B cell (primary cell): ENCODE measurements at regions not wholly inside any gene's neighbourhood (a gene's known extent, or its start where the extent isn't known, plus 50 kb on each side); places are given as distances from the start of the nearest gene placed in this dataset.

ENCODE experiments used
- ATAC-seq: fragments of 200-7000 bp; cut with Tn5 transposase; one replicate; pipeline ENCODE4 v1.10.0; 2021; ENCODE audit warnings: low read depth, mild to moderate bottlenecking, moderate number of reproducible peaks, moderate library complexity
- CTCF ChIA-PET: fragments of 350-600 bp; sonication (Branson Sonifier 250); formaldehyde crosslinking; loops from one replicate; lab custom pipeline; 2021; ENCODE audit warnings: antibody characterized with exemption, inconsistent platforms; lab: Charles Lee
- POLR2A ChIA-PET: fragments of 350-600 bp; sonication (Branson Sonifier 250); formaldehyde crosslinking; loops from one replicate; lab custom pipeline; 2021; ENCODE audit warnings: antibody characterized with exemption; lab: Charles Lee
- DNase-seq: peaks from one replicate; pipeline ENCODE4 v3.0.0; 2013
- H2AFZ ChIP-seq: 2 replicates; pipeline ENCODE4 v1.6.1; 2012; ENCODE audit warnings: mild to moderate bottlenecking, low read depth, low read length; ENCODE audit not compliant: insufficient read depth, poor library complexity, severe bottlenecking
- H3K27ac ChIP-seq, 2 donors: 1 replicate in 1 of 2; 2 replicates in 1 of 2; pipeline ENCODE4 v1.5.1; 2012 to 2013; ENCODE audit warnings: low read length in 2 of 2, mild to moderate bottlenecking in 2 of 2, moderate library complexity in 1 of 2
- H3K27me3 ChIP-seq, 4 experiments: fragments of 200-600 bp in 1 of 4; sonication (generic) in 1 of 4; replicated peaks in 1 of 4; 1 replicate in 2 of 4; 2 replicates in 2 of 4; pipeline versions ENCODE4 v1.6.1 to v1.7.0; 2013 to 2016; ENCODE audit warnings: low read length in 3 of 4, mild to moderate bottlenecking in 2 of 4, mixed read lengths in 1 of 4, moderate library complexity in 1 of 4; ENCODE audit not compliant: insufficient read depth in 4 of 4, control insufficient read depth in 3 of 4; ENCODE audit errors: control extremely low read depth in 1 of 4
- H3K36me3 ChIP-seq, 2 experiments: replicated peaks in 1 of 2; 1 replicate in 1 of 2; 2 replicates in 1 of 2; pipeline versions ENCODE4 v1.6.1 to v1.7.1; 2013; ENCODE audit warnings: low read length in 1 of 2; ENCODE audit not compliant: insufficient read depth in 2 of 2, control insufficient read depth in 1 of 2; ENCODE audit errors: control extremely low read depth in 1 of 2, extremely low read depth in 1 of 2
- H3K4me1 ChIP-seq, 2 donors: fragments of 200-600 bp in 1 of 2; sonication (generic) in 1 of 2; 1 replicate in 1 of 2; 2 replicates in 1 of 2; pipeline versions ENCODE4 v1.5.1 to v1.6.1; 2013 to 2017; ENCODE audit warnings: low read length in 2 of 2; ENCODE audit not compliant: control insufficient read depth in 2 of 2, insufficient read depth in 2 of 2
- H3K4me2 ChIP-seq: replicated peaks from 2 replicates; pipeline ENCODE3; 2012; ENCODE audit warnings: mild to moderate bottlenecking, low read depth, low read length; ENCODE audit not compliant: poor library complexity, severe bottlenecking
- H3K4me3 ChIP-seq, 5 experiments: fragments of 200-600 bp in 1 of 5; sonication (generic) in 1 of 5; 1 replicate in 3 of 5; 2 replicates in 2 of 5; pipeline versions ENCODE4 v1.5.1 to v1.7.0; 2011 to 2016; ENCODE audit warnings: low read length in 4 of 5, mild to moderate bottlenecking in 4 of 5, low read depth in 2 of 5, control low read depth in 1 of 5, moderate library complexity in 1 of 5; ENCODE audit not compliant: insufficient read depth in 1 of 5; ENCODE audit errors: control extremely low read depth in 1 of 5, extremely low read depth in 1 of 5
- H3K79me2 ChIP-seq: fragments of 200-600 bp; sonication (generic); one replicate; pipeline ENCODE4 v1.6.0; 2016; ENCODE audit warnings: low read length; ENCODE audit not compliant: control insufficient read depth, insufficient read depth
- H3K9ac ChIP-seq: fragments of 200-600 bp; sonication (generic); 2 replicates; pipeline ENCODE4 v1.6.1; 2017; ENCODE audit warnings: mild to moderate bottlenecking, low read length, moderate library complexity
- H3K9me3 ChIP-seq, 3 donors: one replicate each; pipeline versions ENCODE4 v1.6.1 to v1.7.1; 2013; ENCODE audit warnings: low read length in 2 of 3; ENCODE audit not compliant: control insufficient read depth in 2 of 3, insufficient read depth in 1 of 3; ENCODE audit errors: control extremely low read depth in 1 of 3
- H4K20me1 ChIP-seq: 2 replicates; pipeline ENCODE4 v1.6.0; 2012; ENCODE audit warnings: mild to moderate bottlenecking, low read length; ENCODE audit not compliant: insufficient read depth, control insufficient read depth, poor library complexity, severe bottlenecking
- H3K27ac Mint-ChIP-seq: one replicate; pipeline ENCODE4 v1.8.0; 2021; ENCODE audit warnings: mixed read lengths
- H3K27me3 Mint-ChIP-seq: one replicate; pipeline ENCODE4 v1.8.0; 2021; ENCODE audit warnings: mixed read lengths
- H3K4me1 Mint-ChIP-seq: one replicate; pipeline ENCODE4 v1.8.0; 2021; ENCODE audit warnings: mixed read lengths
- H3K4me3 Mint-ChIP-seq: one replicate; pipeline ENCODE4 v1.8.0; 2021; ENCODE audit warnings: mixed read lengths
- H3K9me3 Mint-ChIP-seq: one replicate; pipeline ENCODE4 v1.8.0; 2022; ENCODE audit warnings: mixed read lengths; ENCODE audit not compliant: insufficient read depth
- EZH2 ChIP-seq: IDR thresholded peaks from 2 replicates; pipeline ENCODE4 v1.6.1; 2012; ENCODE audit warnings: borderline replicate concordance, low read depth, mild to moderate bottlenecking, moderate library complexity, low read length; ENCODE audit not compliant: insufficient read depth, poor library complexity, severe bottlenecking
- WGBS: methylation state at CpG from one replicate; pipeline ENCODE4 v1.1.5; 2013; ENCODE audit warnings: missing lambda C conversion rate; ENCODE audit not compliant: insufficient coverage; 5-methylcytosine and 5-hydroxymethylcytosine counted together
- intact Hi-C: fragments of 100-400 bp; cut with micrococcal nuclease; formaldehyde crosslinking; loops from one replicate; pipeline ENCODE4 v1.10.0; 2022
- TF ChIP-seq, protein P1 (sequence below): fragments of 200-600 bp; IDR thresholded peaks from one replicate; pipeline ENCODE4 v1.8.0; 2022; ENCODE audit warnings: antibody characterized with exemption, mild to moderate bottlenecking

DNA sequence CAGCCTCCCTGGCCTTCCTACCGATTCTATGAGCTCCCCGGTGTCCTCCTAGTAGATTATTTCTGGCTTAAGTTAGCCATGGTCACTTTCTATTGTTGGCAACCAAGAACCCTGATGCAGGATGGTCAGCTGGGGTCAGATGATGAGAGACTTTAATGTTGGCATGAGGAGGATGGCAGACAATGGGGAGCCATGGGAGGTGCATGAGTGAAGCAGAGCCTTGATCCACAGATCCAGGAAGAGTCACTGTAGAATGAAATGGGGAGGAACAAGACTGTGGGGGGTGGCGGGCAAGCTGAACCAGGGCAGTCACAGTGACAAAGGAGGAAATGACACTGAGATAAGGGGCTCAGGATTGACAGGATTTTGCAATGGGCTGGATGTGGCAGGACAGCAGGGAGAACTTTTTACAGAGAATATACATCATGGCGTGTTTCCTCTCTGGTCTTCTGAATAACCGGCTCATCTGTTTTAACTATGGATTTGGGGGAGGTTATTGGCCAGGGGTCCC lies 60.9 kb downstream of the RPLP1 start:
- intact Hi-C loops, result no loop called here
- no peaks in the 10 kb centered on the region for H3K36me3 ChIP-seq
- Mint-ChIP-seq H3K27ac (no peak overlapping the region), H3K27me3 (peaks cover 41% of the 10 kb centered on the region), H3K4me3 (no peak overlapping the region), H3K9me3 (peaks cover 5% of the 10 kb centered on the region), H3K4me1 (no peaks in the 10 kb centered on the region)
- no peak for DNase-seq
- H4K20me1 ChIP-seq, result no peaks in the 10 kb centered on the region
- no peak for TF ChIP-seq EZH2
- TF ChIP-seq, protein P1, sequence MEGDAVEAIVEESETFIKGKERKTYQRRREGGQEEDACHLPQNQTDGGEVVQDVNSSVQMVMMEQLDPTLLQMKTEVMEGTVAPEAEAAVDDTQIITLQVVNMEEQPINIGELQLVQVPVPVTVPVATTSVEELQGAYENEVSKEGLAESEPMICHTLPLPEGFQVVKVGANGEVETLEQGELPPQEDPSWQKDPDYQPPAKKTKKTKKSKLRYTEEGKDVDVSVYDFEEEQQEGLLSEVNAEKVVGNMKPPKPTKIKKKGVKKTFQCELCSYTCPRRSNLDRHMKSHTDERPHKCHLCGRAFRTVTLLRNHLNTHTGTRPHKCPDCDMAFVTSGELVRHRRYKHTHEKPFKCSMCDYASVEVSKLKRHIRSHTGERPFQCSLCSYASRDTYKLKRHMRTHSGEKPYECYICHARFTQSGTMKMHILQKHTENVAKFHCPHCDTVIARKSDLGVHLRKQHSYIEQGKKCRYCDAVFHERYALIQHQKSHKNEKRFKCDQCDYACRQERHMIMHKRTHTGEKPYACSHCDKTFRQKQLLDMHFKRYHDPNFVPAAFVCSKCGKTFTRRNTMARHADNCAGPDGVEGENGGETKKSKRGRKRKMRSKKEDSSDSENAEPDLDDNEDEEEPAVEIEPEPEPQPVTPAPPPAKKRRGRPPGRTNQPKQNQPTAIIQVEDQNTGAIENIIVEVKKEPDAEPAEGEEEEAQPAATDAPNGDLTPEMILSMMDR, result no peak
- H3K9me3 ChIP-seq, result no peaks in the 10 kb centered on the region
- WGBS, result 96% methylated on average over 5 of the region's 5 CpGs
- H3K9ac ChIP-seq, result no peak overlapping the region
- CTCF ChIA-PET, result interaction anchor here (0.6 kb wide), 1 partner anchor 10 kb away, joined by 3 read pairs; no protein-coding TSS in a partner anchor
- H3K27me3 ChIP-seq, result peaks cover 0 to 20% (median 5%) of the 10 kb centered on the region in 4 experiments
- POLR2A ChIA-PET, result no interaction called here
- no peaks in the 10 kb centered on the region for H3K79me2 ChIP-seq
- H3K4me3 ChIP-seq, result no peak overlapping the region
- no peak overlapping the region for H2AFZ ChIP-seq
- H3K4me2 ChIP-seq, result no peak overlapping the region
- no peak overlapping the region for H3K27ac ChIP-seq
- no peak for ATAC-seq
- H3K4me1 ChIP-seq, result no peaks in the 10 kb centered on the region

DNA sequence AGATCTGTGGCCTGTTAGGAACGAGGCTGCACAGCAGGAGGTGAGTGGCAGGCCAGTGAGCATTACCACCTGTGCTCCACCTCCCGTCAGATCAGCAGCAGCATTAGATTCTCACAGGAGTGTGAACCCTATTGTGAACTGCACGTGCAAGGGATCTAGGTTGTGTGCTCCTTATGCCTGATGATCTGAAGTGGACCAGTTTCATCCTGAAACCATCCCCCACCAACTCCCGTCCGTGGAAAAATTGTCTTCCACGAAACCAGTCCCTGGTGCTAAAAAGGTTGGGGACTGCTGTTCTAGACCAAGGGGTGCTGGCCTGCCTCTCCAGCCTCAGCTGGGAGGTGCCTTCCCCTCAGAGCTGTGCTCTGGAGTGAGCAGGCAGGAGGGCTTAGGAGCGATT lies 61.4 kb downstream of the RPLP1 start:
- Histone ChIP-seq H3K9ac (no peak overlapping the region), H3K36me3 (no peaks in the 10 kb centered on the region), H3K27ac (no peak overlapping the region), H3K4me3 (no peak overlapping the region), H2AFZ (no peak overlapping the region), H4K20me1 (no peaks in the 10 kb centered on the region), H3K27me3 (peaks cover 0 to 18% (median 5%) of the 10 kb centered on the region in 4 experiments), H3K4me1 (no peaks in the 10 kb centered on the region), H3K4me2 (no peak overlapping the region), H3K79me2 (no peaks in the 10 kb centered on the region), H3K9me3 (no peaks in the 10 kb centered on the region)
- TF ChIP-seq EZH2, result no peak
- TF ChIP-seq, protein P1, result no peak
- no peaks in the 10 kb centered on the region for H3K4me1 Mint-ChIP-seq
- H3K9me3 Mint-ChIP-seq, result peaks cover 5% of the 10 kb centered on the region
- ChIA-PET POLR2A (no interaction called here), CTCF (no interaction called here)
- H3K27ac Mint-ChIP-seq, result no peak overlapping the region
- peaks cover 40% of the 10 kb centered on the region for H3K27me3 Mint-ChIP-seq
- 90% methylated on average over 3 of the region's 7 CpGs for WGBS
- intact Hi-C loops, result no loop called here
- ATAC-seq (no peak), DNase-seq (no peak)
- no peak overlapping the region for H3K4me3 Mint-ChIP-seq
